Pancreas (tissue), 10 donors: ENCODE measurements at regions not wholly inside any gene's neighbourhood (a gene's known extent, or its start where the extent isn't known, plus 50 kb on each side); places are given as distances from the start of the nearest gene placed in this dataset.
"Not testable (repeated sequence)": the region's sequence is repeated elsewhere in the genome, so short reads cannot be mapped to it uniquely, and the experiment has no call there.

Source experiments
- ATAC-seq, 4 donors: fragments of 200-7000 bp; cut with Tn5 transposase; one replicate each; pipeline versions ENCODE4 v1.8.0 to v1.9.1; 2020; ENCODE audit warnings: mild to moderate bottlenecking in 4 of 4, moderate library complexity in 4 of 4
- DNase-seq, 6 donors: peaks; one replicate each; pipeline ENCODE4 v3.0.0-alpha.2; 2020
- FAIRE-seq: peaks from 2 replicates; lab custom pipeline; 2012; peaks lifted over from hg19 to GRCh38; lab: Jason Lieb, UNC
- H3K27ac ChIP-seq, 4 donors: fragments of 200-600 bp; sonication (generic); 1 replicate in 3 of 4; 2 replicates in 1 of 4; pipeline versions ENCODE4 v1.5.0 to v1.8.0; 2020
- H3K27me3 ChIP-seq, 4 donors: fragments of 200-600 bp; one replicate each; pipeline ENCODE4 v1.8.0; 2021
- H3K36me3 ChIP-seq, 3 donors: fragments of 200-600 bp; sonication (generic) in 1 of 3; one replicate each; pipeline versions ENCODE4 v1.5.0 to v1.8.0; 2020 to 2021
- H3K4me1 ChIP-seq, 3 donors: fragments of 200-600 bp; one replicate each; pipeline ENCODE4 v1.8.0; 2021
- H3K4me3 ChIP-seq, 4 donors: fragments of 200-600 bp; sonication (generic) in 2 of 4; one replicate each; pipeline versions ENCODE4 v1.5.0 to v1.8.0; 2020 to 2021
- H3K9me3 ChIP-seq, 4 donors: fragments of 200-600 bp; one replicate each; pipeline ENCODE4 v1.8.0; 2021
- CTCF ChIP-seq, 4 donors: fragments of 200-600 bp; sonication (generic) in 3 of 4; IDR thresholded peaks; one replicate each; pipeline versions ENCODE4 v1.5.0 to v1.8.0; 2021; ENCODE audit warnings: antibody characterized with exemption in 4 of 4
- WGBS, 2 donors: extraction: QIAGEN DNeasy Blood & Tissue Kit; methylation state at CpG; one replicate each; pipeline ENCODE4 v1.1.7; 2013; 5-methylcytosine and 5-hydroxymethylcytosine counted together
- intact Hi-C, 3 donors: fragments of 100-400 bp; cut with DNase I; formaldehyde crosslinking; loops; one replicate each; pipeline versions ENCODE4 v1.11.1 to v1.14.2; 2022
- donor health status: healthy with polysubstance abuse.
- donor health status: DM: no; HTN: no; CAD: no; lungs with moderate emphysema.
- donor health status: DM: no; HTN: no; CAD: no.
- donor health status: control.
- donor health status: control.
- donor health status: Bipolar disorder and iron deficiency.
- donor health status: DM: yes; HTN: yes; CAD: no.
- donor health status: DM: no; HTN: no; CAD: no.
- donor health status: DM: no; HTN: no; CAD: no.
- donor health status: DM: yes; HTN: yes; CAD: no.

GRCh38 chr2:208990716-208991115 is 433.1 kb upstream of the MAP2 start:
- Histone ChIP-seq H3K27ac (no peak overlapping the region), H3K9me3 (no peaks in the 10 kb centered on the region), H3K4me1 (peaks cover 0 to 5% (median 3%) of the 10 kb centered on the region in 3 donors), H3K27me3 (no peaks in the 10 kb centered on the region), H3K36me3 (no peaks in the 10 kb centered on the region), H3K4me3 (no peak overlapping the region)
- no peak for FAIRE-seq
- no peak for DNase-seq
- 93 to 96% methylated on average over 3 of the region's 3 CpGs for WGBS, 2 donors
- TF ChIP-seq CTCF (IDR thresholded peaks at IDR 0.05): no peak
- intact Hi-C loops: no loop called here
- no peak for ATAC-seq

GRCh38 chr2:208999911-209000310 is 423.9 kb upstream of the MAP2 start:
- WGBS, 2 donors: 37 to 39% methylated on average over 2 of the region's 2 CpGs
- H3K9me3 ChIP-seq: no peaks in the 10 kb centered on the region

GRCh38 chr2:209002054-209002453 is 421.8 kb upstream of the MAP2 start:
- no peak overlapping the region for H3K4me3 ChIP-seq
- no peaks in the 10 kb centered on the region for H3K36me3 ChIP-seq
- WGBS, 2 donors: 81 to 89% methylated on average over 1 of the region's 1 CpG
- DNase-seq: no peak
- intact Hi-C loops: no loop called here
- ATAC-seq: no peak
- no peaks in the 10 kb centered on the region for H3K9me3 ChIP-seq
- H3K27ac ChIP-seq: no peak overlapping the region
- no peaks in the 10 kb centered on the region for H3K4me1 ChIP-seq
- FAIRE-seq: no peak
- no peaks in the 10 kb centered on the region for H3K27me3 ChIP-seq
- TF ChIP-seq CTCF (IDR thresholded peaks at IDR 0.05): no peak

More at GRCh38 chr2:208999911-209000310, 423.9 kb upstream of the MAP2 start:
- DNase-seq (no peak), ATAC-seq (peak in 3 of 4 donors; percentile 51 to 60 (median 58)), FAIRE-seq (no peak)
- no peaks in the 10 kb centered on the region for H3K27me3 ChIP-seq
- no peak for TF ChIP-seq CTCF (IDR thresholded peaks at IDR 0.05)
- no peaks in the 10 kb centered on the region for H3K4me1 ChIP-seq
- no peak overlapping the region for H3K4me3 ChIP-seq
- H3K27ac ChIP-seq: no peak overlapping the region
- intact Hi-C loops: no loop called here
- H3K36me3 ChIP-seq: no peaks in the 10 kb centered on the region

- H3K27ac ChIP-seq: no peak overlapping the region
- DNase-seq (no peak), ATAC-seq (no peak), FAIRE-seq (no peak)
- H3K36me3 ChIP-seq: no peaks in the 10 kb centered on the region
- TF ChIP-seq CTCF (IDR thresholded peaks at IDR 0.05): no peak
- WGBS, 2 donors: 87 to 89% methylated on average over 1 of the region's 1 CpG
- no peak overlapping the region for H3K4me3 ChIP-seq
- intact Hi-C loops: no loop called here
- H3K9me3 ChIP-seq: no peaks in the 10 kb centered on the region
- no peaks in the 10 kb centered on the region for H3K27me3 ChIP-seq
- no peaks in the 10 kb centered on the region for H3K4me1 ChIP-seq
Observed at GRCh38 chr2:209005371-209005770, 418.5 kb upstream of the MAP2 start.

GRCh38 chr2:209008636-209009287 is 415.1 kb upstream of the MAP2 start:
- Histone ChIP-seq H3K4me3 (no peak overlapping the region), H3K27ac (no peak overlapping the region), H3K9me3 (no peaks in the 10 kb centered on the region), H3K4me1 (no peaks in the 10 kb centered on the region), H3K27me3 (no peaks in the 10 kb centered on the region), H3K36me3 (no peaks in the 10 kb centered on the region)
- 91 to 92% methylated on average over 2 of the region's 2 CpGs for WGBS, 2 donors
- no peak for TF ChIP-seq CTCF (IDR thresholded peaks at IDR 0.05)
- intact Hi-C loops: no loop called here
- DNase-seq: no peak
- no peak for ATAC-seq
- FAIRE-seq: no peak

- intact Hi-C loops, H3K27ac ChIP-seq, H3K4me1 ChIP-seq, H3K36me3 ChIP-seq, H3K9me3 ChIP-seq, ATAC-seq, DNase-seq, H3K27me3 ChIP-seq, H3K4me3 ChIP-seq, FAIRE-seq: not testable (repeated sequence)
- WGBS, 2 donors: 69 to 73% methylated on average over 6 of the region's 6 CpGs
Observed at GRCh38 chr2:209018633-209019032, 405.2 kb upstream of the MAP2 start.
